GM21360 (cell line): ENCODE measurements at regions not wholly inside any gene's neighbourhood (a gene's known extent, or its start where the extent isn't known, plus 50 kb on each side); places are given as distances from the start of the nearest gene placed in this dataset.
"Not testable (repeated sequence)": the region's sequence is repeated elsewhere in the genome, so short reads cannot be mapped to it uniquely, and the experiment has no call there.

Experiments
- ATAC-seq: cut with Tn5 transposase; IDR thresholded peaks from one replicate; pipeline ENCODE4 v1.9.1; 2021; ENCODE audit warnings: mild to moderate bottlenecking, moderate library complexity; ENCODE audit not compliant: unreplicated experiment

GRCh38 chr5:143635146-143635752 is 176.7 kb upstream of the HMHB1 start:
- no peak for ATAC-seq

- ATAC-seq, result no peak
Observed at GRCh38 chr5:143634689-143635088, 177.3 kb upstream of the HMHB1 start.

- no peak for ATAC-seq
Observed at GRCh38 chr5:143629871-143630659, 181.9 kb upstream of the HMHB1 start.

- not testable (repeated sequence) for ATAC-seq
Observed at GRCh38 chr5:143625048-143625447, 186.9 kb upstream of the HMHB1 start.

- ATAC-seq, result no peak
Observed at GRCh38 chr5:143624465-143624864, 187.5 kb upstream of the HMHB1 start.

- ATAC-seq, result no peak
Observed at GRCh38 chr5:143619040-143619439, 192.9 kb upstream of the HMHB1 start.

- ATAC-seq, result no peak
Observed at GRCh38 chr5:143618141-143618540, 193.8 kb upstream of the HMHB1 start.

- ATAC-seq, result no peak
Observed at GRCh38 chr5:143614831-143615230, 197.1 kb upstream of the HMHB1 start.

- ATAC-seq, result no peak
Observed at GRCh38 chr5:143613329-143613728, 198.6 kb upstream of the HMHB1 start.

- no peak for ATAC-seq
Observed at GRCh38 chr5:143610946-143611345, 201.0 kb upstream of the HMHB1 start.

GRCh38 chr5:143606043-143606752 is 202.7 kb upstream of the NR3C1 start:
- ATAC-seq, result peak; percentile 89

GRCh38 chr5:143605403-143606005 is 202.0 kb upstream of the NR3C1 start:
- no peak for ATAC-seq

GRCh38 chr5:143601917-143602333 is 198.4 kb upstream of the NR3C1 start:
- no peak for ATAC-seq

GRCh38 chr5:143601357-143601756 is 197.9 kb upstream of the NR3C1 start:
- ATAC-seq, result no peak

GRCh38 chr5:143600396-143601075 is 197.1 kb upstream of the NR3C1 start:
- no peak for ATAC-seq

- no peak for ATAC-seq
Observed at GRCh38 chr5:143599474-143599873, 196.0 kb upstream of the NR3C1 start.

- ATAC-seq, result no peak
Observed at GRCh38 chr5:143596824-143597223, 193.3 kb upstream of the NR3C1 start.

GRCh38 chr5:143594902-143595818 is 191.7 kb upstream of the NR3C1 start:
- no peak for ATAC-seq

- ATAC-seq, result no peak
Observed at GRCh38 chr5:143593723-143594122, 190.2 kb upstream of the NR3C1 start.

- ATAC-seq, result peak; percentile 67
Observed at GRCh38 chr5:143592648-143593047, 189.2 kb upstream of the NR3C1 start.
